ENCODE measurements at regions not wholly inside any gene's neighbourhood (a gene's known extent, or its start where the extent isn't known, plus 50 kb on each side); places are given as distances from the start of the nearest gene placed in this dataset.

DNA sequence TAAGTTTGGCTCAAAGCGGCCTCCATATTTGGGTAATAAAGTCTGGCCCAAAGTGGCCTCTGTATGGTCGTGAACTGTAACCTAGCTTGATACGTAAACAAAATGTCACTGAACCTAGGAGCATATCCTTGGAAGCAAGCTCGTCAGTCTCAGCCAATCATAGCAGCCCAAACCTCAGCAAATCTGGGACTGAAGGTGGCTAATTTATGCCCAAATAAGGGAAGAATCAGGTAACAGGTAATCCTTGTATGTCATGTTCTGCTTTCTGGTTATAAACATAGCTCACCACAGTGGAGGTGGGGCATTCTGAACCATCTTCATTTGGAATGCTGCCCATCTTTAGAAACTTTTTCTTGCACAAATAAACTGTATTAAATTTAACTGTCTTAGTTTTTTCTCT is 281.1 kb downstream of the TTLL7 start:
- Histone ChIP-seq H3K9me3 (ENCODE audit: low read length) (no peaks in the 10 kb centered on the region), H3K9ac (ENCODE audit: low read length) (no peak overlapping the region), H4K20me1 (ENCODE audit: insufficient read depth, low read length) (no peaks in the 10 kb centered on the region), H3K4me2 (ENCODE audit: low read length) (no peak overlapping the region), H3K79me2 (ENCODE audit: insufficient read depth, low read length) (no peaks in the 10 kb centered on the region), H2AFZ (ENCODE audit: low read length) (no peak overlapping the region; the same call in 1 of the 2 replicates), H3K36me3 (ENCODE audit: insufficient read depth, low read length) (no peaks in the 10 kb centered on the region), H3K9me2 (ENCODE audit: low read depth, low read length) (no peaks in the 10 kb centered on the region), H3K27me3 (ENCODE audit: insufficient read depth, low read length) (no peaks in the 10 kb centered on the region), H3K27ac (ENCODE audit: low read depth, low read length, poor library complexity, severe bottlenecking) (peak overlapping the region; percentile 11), H3F3A (ENCODE audit: insufficient read depth, low read length) (no peaks in the 10 kb centered on the region), H3K4me1 (ENCODE audit: insufficient read depth, low read length, severe bottlenecking) (peaks cover 14% of the 10 kb centered on the region), H3K4me3 (ENCODE audit: low read depth, low read length, poor library complexity, severe bottlenecking) (no peak overlapping the region)
- TF ChIP-seq EZH2 (IDR thresholded peaks at IDR 0.05; ENCODE audit: borderline replicate concordance, low read length) = no peak
- TF ChIP-seq, protein P1, sequence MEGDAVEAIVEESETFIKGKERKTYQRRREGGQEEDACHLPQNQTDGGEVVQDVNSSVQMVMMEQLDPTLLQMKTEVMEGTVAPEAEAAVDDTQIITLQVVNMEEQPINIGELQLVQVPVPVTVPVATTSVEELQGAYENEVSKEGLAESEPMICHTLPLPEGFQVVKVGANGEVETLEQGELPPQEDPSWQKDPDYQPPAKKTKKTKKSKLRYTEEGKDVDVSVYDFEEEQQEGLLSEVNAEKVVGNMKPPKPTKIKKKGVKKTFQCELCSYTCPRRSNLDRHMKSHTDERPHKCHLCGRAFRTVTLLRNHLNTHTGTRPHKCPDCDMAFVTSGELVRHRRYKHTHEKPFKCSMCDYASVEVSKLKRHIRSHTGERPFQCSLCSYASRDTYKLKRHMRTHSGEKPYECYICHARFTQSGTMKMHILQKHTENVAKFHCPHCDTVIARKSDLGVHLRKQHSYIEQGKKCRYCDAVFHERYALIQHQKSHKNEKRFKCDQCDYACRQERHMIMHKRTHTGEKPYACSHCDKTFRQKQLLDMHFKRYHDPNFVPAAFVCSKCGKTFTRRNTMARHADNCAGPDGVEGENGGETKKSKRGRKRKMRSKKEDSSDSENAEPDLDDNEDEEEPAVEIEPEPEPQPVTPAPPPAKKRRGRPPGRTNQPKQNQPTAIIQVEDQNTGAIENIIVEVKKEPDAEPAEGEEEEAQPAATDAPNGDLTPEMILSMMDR (IDR thresholded peaks at IDR 0.05; ENCODE audit: low read length) = no peak

DNA sequence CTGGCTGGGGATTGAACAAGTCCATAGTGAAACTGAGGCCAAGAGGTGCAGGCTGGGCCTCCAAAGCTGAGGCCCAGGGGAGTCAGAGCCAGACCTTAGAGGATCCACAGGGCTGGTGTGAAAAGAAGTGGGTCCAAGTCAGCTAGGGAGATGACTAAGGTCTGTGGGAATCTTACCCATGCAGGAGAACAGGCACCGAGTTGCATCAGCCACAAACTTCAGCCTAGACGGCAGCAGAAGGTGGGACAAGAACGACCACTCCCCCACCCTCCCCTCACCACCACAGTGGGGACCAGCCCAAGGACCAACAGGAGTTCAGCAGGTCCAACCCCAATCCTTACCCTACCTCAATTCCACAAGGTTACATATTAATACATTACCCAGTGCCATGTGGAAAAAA is 282.3 kb downstream of the TTLL7 start:
- Histone ChIP-seq H3F3A (ENCODE audit: insufficient read depth, low read length) (no peaks in the 10 kb centered on the region), H3K79me2 (ENCODE audit: insufficient read depth, low read length) (no peaks in the 10 kb centered on the region), H3K36me3 (ENCODE audit: insufficient read depth, low read length) (no peaks in the 10 kb centered on the region), H3K4me1 (ENCODE audit: insufficient read depth, low read length, severe bottlenecking) (peaks cover 14% of the 10 kb centered on the region), H3K9ac (ENCODE audit: low read length) (no peak overlapping the region), H3K9me3 (ENCODE audit: low read length) (no peaks in the 10 kb centered on the region), H3K4me3 (ENCODE audit: low read depth, low read length, poor library complexity, severe bottlenecking) (no peak overlapping the region), H2AFZ (ENCODE audit: low read length) (no peak overlapping the region), H3K27me3 (ENCODE audit: insufficient read depth, low read length) (no peaks in the 10 kb centered on the region), H3K27ac (ENCODE audit: low read depth, low read length, poor library complexity, severe bottlenecking) (no peak overlapping the region), H3K9me2 (ENCODE audit: low read depth, low read length) (no peaks in the 10 kb centered on the region), H4K20me1 (ENCODE audit: insufficient read depth, low read length) (no peaks in the 10 kb centered on the region), H3K4me2 (ENCODE audit: low read length) (no peak overlapping the region)
- TF ChIP-seq, protein P1 (IDR thresholded peaks at IDR 0.05; ENCODE audit: low read length) = no peak
- TF ChIP-seq EZH2 (IDR thresholded peaks at IDR 0.05; ENCODE audit: borderline replicate concordance, low read length) = no peak

DNA sequence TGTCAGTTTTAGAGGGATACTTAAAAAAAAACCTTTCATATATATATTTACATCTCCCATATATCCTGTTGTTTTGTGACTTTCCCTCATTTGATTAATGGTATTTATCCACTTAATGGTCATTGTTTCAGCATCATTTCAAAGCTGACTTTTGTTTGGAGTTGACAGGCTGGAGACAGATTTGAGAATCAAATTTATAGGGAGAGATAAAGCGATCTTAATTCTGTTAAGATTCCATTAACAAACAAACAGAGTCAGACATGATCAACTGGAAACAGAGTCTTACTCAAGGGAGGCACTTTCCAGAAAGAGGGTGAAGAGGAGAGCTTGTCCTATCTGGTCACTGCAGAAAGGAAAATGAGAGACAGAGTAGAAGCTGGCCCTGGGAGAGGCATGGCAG is 283.4 kb downstream of the TTLL7 start:
- no peak overlapping the region for H2AFZ ChIP-seq (ENCODE audit: low read length)
- H3K4me3 ChIP-seq (ENCODE audit: low read depth, low read length, poor library complexity, severe bottlenecking) = no peak overlapping the region
- no peaks in the 10 kb centered on the region for H3K36me3 ChIP-seq (ENCODE audit: insufficient read depth, low read length)
- no peak overlapping the region for H3K27ac ChIP-seq (ENCODE audit: low read depth, low read length, poor library complexity, severe bottlenecking)
- H3K4me1 ChIP-seq (ENCODE audit: insufficient read depth, low read length, severe bottlenecking) = peaks cover 14% of the 10 kb centered on the region
- no peak overlapping the region for H3K9ac ChIP-seq (ENCODE audit: low read length)
- no peaks in the 10 kb centered on the region for H3K9me3 ChIP-seq (ENCODE audit: low read length)
- no peaks in the 10 kb centered on the region for H4K20me1 ChIP-seq (ENCODE audit: insufficient read depth, low read length)
- no peaks in the 10 kb centered on the region for H3K79me2 ChIP-seq (ENCODE audit: insufficient read depth, low read length)
- no peaks in the 10 kb centered on the region for H3F3A ChIP-seq (ENCODE audit: insufficient read depth, low read length)
- no peaks in the 10 kb centered on the region for H3K9me2 ChIP-seq (ENCODE audit: low read depth, low read length)
- no peak overlapping the region for H3K4me2 ChIP-seq (ENCODE audit: low read length)
- TF ChIP-seq, protein P1 (IDR thresholded peaks at IDR 0.05; ENCODE audit: low read length) = no peak
- no peak for TF ChIP-seq EZH2 (IDR thresholded peaks at IDR 0.05; ENCODE audit: borderline replicate concordance, low read length)
- no peaks in the 10 kb centered on the region for H3K27me3 ChIP-seq (ENCODE audit: insufficient read depth, low read length)
